Endothelial cell of hepatic sinusoid (primary cell): ENCODE measurements at regions not wholly inside any gene's neighbourhood (a gene's known extent, or its start where the extent isn't known, plus 50 kb on each side); places are given as distances from the start of the nearest gene placed in this dataset.

Source experiments
- in situ Hi-C: cut with HindIII; loops from 2 replicates; pipeline ENCODE4 v1.10.0; 2017; ENCODE audit warnings: low sequenced_read_pairs

DNA sequence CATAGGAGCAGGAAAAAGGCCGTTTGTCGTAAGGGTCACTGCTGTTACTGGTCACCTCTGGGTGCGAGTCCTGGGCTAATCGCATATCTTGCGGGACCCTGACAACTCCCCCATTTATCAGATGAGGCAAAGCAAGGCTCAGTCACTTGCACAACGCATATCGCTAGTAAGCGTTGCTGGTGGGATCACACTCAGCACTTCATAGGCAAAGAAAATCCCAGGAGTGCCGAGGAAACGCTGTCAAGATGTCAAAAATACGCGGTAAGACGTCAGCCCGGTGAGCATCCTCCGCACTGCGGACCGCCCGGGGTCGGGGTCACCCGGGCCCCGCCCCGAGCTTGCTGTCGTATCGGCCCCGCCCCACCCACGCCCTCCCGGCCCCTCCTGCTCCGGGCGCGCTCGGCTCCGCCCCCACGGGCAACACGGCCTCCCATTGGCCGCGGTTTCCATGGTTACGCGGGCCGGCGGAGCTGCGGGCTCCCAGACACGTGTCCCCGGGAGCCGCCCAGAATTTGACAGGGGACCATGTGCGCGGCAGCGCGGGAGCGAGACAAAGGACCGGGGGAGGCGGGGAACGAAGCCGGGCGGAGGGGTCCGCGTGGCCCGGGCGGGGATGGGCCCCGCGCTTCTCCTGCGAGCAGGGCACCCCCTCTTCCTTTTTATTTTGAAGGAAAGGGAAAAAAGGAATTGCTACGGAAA is 80.2 kb upstream of the IER5L start:
- in situ Hi-C loops, result no loop called here

DNA sequence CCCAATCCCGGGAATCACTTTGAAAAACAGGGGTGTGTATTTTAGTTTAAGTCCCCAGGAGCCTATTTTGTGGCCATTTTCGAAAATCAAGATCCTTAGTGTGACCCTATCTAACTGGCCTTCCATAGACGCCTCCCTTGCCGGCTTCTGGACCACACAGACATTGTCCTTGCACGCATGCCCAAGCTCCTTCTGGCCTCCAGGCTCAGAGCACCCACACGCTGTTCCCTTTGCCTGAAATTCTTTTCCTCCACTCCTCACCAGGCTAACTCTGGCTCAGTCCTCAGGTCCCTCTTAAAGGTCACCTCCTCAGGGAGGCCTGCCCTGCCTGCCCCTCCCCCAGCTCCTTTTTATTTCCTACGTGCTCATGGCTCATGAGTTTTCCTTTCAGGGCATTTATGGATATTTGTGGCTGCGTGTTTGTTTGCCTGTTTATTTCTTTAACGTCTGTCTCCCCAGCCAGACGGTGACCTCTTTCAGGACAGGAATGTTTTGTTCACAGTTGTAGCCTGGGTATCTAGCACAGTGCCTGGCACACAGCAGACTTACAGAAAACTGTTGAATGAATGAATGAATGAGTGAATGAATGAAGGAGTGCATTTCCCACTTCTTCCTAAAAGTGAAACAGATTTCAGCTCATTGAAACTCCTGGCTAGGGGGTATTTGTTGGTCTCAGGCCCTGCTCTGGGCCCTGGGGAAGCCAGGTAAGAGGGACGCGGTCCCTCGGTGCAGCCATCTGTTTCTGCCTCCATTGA is 79.1 kb upstream of the IER5L start:
- in situ Hi-C loops, result no loop called here

DNA sequence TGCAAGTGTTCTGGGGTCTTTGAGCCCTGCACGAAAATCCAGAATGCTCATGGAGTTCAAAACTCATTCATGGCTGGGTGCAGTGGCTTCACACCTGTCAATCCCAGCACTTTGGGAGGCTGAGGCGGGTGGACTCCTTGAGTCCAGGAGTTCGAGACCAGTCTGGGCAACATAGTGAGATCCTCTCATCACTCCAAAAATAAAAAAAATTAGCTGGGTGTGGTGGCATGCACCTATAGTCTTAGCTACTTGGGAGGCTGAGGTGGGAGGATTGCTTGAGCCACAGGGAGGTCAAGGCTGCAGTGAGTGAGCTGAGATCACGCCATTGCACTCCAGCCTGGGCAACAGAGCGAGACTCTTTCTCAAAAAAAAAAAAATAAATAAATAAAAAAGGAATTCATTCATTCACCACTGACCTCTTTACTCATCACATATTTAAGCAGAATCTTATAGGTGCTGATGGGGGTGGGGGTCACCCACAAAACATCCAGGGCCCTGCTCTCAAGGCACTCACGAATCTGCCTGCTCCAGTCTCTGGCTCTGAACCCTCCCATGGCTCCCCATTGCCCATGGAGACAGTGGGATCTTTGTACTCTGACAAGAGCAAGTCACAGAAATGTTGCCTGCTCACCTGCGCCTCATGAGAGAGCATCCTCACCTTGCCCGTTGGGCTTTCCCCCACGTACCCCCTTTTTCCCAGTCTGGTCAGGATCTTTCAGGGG is 76.7 kb upstream of the IER5L start:
- in situ Hi-C loops, result no loop called here

DNA sequence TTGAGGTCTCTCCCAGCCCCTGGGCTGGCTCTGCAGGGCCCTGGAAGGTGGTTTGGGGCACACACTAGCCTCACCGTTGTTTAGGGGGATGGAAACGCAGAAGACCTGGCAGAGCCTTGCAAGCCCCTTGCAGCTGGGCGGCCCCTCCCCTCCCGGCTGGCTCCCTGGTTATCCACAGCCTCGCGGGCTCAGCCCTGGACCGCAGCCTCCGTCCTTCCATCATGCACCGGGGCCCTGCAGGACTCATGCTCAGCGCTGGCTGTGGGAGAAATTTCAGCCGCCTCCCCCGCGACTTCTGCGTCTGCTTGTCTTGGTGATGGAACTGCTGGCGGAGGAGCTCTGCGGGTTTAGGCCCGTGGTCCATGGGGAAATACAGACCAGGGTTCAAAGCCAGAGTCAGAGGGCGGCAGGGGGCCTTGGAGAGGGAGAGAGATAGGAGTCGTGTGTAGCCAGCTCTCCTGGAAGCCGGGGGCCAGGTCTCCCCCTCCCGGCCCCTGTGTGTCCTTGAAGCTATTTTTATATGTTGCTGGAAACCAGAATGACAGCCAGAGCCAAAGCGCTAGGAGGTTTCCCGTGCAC is 75.8 kb upstream of the IER5L start:
- in situ Hi-C loops, result no loop called here

DNA sequence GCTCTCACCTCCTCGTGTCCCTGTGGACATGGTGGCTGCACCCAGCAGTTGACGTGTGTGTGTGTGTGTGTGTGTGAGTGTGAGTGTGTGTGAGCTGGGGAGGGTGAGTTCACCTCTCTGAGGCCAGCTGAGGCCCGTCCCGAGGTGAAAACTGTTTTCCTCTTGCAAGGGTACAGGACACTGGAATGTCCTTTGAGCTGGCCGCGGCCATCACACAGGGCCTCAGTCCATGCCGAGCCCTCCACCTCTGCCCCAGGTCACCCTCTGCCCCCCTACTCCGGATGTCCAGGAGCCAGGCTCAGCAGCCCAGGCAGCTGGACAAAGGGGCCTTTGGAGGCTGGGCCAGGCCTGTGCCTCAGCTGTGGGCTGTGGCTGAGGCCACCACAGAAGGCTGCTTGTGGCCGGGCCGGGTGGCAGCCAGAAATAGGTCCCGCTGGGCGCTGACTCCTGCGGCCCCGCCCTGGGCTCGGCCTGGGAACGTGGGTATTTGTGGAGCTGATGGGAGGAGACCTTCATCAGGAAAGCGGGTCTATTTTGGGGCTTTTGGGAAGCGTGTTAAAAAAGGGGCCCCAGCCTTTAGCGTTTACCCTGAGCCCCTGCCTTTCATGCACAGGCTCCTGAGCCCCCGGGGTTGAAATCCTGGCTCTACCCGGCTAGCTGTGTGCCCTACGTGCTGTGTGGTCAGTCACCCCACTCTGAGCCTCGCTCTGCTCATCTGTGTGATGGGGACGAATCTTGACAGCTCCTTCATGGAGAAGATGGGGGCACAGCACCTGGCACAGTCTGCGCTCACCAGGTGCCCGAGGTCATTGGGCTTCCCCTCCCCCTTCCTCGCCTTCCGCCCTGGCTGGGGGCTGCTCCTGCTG is 75.1 kb upstream of the IER5L start:
- in situ Hi-C loops, result no loop called here

DNA sequence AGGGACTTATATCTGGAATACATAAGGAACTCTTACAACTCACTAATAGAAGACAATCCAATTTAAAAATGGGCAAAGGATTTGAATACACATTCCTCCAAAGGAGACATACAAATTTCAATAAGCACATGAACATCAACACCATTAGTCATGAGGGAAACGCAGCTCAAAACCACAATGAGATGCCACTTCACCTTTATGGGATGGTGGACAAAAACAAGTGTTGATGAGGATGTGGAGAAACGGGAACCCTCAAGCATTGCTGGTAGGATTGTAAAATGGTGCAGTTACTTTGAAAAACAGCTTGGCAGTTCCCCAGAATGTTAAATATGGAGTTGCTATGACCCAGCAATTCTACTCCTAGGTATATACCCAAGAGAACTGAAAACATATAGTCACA is 72.7 kb upstream of the IER5L start:
- in situ Hi-C loops, result no loop called here

DNA sequence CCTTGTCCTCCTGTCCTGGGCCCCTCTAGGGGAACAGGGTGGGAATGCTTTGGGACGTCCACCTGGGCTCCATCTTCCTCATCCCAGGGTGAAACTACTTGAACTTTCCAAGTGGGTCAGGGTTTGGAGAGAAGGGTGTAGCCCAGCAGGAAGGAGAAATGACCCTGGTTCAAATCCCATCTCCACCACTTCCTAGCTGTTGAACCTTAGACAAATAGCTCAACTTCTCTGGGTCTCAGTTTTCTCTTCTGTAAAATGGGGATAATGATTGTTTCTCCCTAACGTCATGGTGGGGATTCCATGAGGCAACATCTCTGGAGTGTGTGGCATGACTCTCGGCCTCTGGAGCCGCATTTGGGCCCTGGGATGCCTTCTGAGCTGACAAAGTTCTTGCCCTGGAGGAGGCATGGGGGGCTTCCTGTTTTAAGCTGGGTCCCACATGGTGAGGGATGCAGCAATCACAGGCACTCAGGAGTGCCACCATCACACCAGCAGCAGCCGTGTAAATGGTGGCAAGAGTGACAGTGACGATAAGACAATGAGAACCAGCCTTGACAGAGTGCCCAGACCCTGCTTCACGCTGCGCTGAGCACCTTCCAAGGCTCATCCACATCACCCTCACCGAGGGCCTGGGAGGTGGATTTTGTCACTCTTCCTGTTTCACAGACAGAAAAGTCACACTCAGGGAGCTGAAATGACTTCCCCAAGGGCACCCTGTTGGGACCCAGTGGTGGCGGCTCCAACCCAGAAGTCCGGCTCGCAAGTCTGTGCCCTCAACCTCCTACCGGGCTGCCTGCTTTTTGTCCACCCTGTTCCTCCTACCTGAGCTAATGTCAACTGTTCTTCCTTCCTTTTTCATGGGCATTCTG is 69.5 kb upstream of the IER5L start:
- in situ Hi-C loops, result no loop called here

DNA sequence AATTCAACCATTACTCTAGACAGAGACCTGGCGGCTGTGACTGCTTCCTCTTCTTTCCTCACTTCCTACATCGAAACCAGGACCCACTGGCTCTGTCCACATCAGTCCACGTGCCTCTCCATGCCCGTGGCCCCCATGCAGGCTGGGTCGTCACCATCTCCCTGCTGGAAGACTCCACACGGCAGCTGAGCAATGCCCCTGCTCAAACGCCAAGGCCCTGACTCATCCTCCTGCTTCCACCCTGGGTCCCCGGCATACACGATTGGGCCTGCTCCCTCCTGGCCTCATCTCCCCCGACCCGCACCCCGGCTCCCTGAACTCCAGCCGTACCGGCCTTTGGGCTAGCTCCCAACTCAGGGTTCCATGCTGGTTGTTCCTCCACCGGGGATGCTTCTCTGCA is 67.2 kb upstream of the IER5L start:
- in situ Hi-C loops, result no loop called here

DNA sequence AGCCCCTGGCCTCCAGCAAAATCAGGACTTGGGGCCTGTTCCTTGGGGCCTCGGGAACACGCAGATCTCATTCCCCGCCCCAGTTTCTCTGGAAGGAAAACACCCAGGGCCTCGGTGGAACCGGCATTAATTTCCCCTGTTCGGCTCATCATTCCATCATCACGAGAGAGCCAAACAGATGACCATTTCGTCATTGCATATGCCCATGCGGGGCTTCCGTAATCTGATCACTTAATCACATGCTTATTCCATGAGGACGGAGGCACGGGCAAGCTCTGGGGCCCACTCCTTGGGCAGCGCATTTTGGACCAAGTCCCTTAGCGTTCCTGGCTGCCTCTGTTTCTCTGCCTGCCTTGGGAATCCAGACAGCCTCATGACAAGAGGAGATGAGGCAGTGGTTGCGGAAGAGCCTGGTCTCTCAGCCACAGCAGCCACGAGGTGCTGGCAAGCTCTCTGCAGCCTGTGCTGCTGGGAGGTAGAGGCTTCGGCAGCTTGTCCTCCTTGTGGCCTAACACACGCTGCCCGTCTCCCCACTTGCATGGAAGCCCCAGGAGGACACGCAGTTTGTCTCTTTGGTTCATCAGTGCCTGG is 65.0 kb upstream of the IER5L start:
- in situ Hi-C loops, result no loop called here

DNA sequence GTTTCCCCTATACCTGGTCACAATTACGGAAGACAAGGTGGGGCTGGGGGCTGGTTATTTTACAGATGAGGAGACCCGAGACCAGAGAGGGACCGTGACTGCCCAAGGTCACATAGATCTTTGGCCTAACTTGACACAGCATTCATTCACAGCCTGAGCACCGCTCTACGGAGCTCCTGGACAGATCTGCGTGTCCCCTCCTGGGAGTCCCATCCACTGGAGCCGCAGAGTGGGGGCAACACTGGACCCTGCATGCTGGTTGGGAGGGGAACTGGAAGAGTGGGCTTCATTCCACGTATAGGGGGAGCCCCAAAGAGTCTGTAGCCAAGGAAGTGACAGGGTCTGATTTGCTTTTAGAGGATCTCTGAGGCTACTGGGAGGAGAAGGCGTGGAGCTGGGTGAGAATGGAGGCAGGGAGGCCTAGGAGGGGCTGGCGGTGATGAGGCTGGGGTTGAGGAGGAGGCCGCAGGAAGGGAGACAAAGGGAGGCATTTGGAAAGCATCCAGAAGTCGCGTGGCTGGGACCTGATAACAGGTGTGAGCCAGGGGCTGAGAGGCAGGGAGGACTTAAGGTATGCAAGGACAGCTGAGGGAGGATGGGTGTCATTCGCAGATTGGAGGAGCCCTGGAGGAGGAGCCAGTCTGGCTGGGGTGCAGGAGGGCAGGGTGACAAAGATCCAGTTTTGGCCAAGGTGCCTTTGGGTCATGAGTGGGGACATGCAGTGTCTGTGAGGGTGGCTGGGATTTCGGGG is 64.3 kb upstream of the IER5L start:
- in situ Hi-C loops, result no loop called here

DNA sequence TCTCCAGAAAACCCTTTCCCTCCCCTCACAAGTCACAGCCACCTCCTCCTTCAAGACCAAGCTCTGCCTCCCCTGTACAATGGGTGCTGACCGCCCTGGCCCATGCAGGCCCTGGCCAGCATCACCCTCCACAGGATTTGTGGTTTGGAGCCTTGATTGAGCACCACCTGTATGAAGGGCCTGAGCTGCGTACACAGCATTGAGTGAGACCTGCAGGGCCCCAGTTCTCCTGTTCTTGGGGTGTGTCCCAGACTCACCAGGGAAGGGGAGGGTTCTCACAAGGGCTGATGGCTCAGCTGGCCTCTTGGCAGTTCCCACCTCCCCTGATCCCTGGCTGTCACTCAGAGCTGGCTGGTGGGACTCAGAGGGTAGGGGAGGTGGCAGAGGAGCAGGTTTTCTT is 63.7 kb upstream of the IER5L start:
- in situ Hi-C loops, result no loop called here

DNA sequence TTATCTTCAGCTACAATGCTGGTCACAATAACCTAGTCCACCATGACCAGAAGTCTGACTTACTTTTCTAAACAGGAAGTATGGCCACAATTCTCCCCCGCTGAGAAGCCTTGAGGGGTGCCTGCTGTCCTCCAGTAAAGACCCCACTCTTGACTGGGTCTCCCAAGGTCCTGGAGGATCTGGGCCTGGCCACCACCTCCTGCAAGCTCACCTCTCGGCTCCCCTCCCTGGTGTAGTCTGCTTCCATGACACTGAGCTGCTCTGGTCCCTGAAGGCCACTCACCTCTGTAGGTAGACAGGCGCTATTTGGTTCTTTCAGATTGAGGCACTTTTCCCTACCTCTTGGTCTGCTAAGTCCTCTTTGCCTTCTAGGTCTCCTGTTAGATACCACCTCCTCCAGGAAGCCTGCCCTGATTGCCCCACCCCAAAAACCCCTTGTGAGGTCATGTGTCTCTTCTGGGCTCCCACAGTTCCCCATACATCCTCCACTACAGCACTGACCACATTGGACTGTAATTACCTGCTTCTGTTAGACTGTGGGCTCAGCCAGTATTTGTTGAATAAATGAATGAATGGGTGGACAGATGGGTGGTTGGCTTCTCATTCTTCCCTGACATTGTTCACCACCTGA is 62.6 kb upstream of the IER5L start:
- in situ Hi-C loops, result no loop called here

DNA sequence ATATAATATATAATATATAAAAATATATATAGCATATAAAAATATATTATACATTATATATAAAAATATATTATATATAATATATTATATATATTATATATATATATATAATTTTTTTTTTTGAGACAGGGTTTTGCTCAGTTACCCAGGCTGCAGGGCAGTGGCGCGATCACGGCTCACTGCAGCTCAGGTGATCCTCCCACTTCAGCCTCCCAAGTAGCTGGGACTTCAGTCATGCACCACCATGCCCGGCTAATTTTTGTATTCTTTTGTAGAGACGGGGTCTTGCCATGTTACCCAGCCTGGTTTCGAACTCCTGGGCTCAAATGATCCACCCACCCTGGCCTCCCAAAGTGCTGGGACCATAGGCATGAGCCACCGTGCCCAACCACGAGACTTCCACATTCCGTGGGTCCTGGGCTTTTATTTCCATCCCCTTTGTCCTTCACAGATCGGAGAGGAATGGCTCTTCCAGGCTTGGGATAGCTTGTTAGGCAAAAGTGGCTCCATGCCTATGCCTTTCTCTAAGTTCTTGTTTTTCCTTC is 62.0 kb upstream of the IER5L start:
- in situ Hi-C loops, result loop anchor here (5.0 kb wide), 1 partner anchor 68 kb away; no protein-coding TSS in a partner anchor

DNA sequence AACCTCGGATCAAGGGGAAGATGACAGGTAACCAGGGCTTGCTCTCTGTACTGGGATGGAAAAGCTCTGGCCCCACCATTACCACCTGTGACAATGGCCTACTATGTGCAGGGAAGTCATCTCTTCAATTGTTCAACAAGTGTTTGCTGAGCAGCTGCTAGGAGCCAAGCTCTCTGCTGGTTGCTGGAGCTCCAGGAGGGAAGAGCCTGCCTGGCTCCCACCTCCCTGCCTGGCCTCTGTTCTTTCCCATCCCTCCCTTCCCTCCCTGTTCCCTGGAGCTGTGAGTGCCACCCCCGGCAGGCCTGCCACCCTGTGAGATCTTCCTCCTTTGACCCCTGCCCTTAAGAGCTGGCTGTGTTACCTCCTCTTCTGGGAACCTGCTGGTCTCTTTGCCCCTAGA is 59.7 kb upstream of the IER5L start:
- in situ Hi-C loops, result loop anchor here (5.0 kb wide), 1 partner anchor 66 kb away; no protein-coding TSS in a partner anchor

DNA sequence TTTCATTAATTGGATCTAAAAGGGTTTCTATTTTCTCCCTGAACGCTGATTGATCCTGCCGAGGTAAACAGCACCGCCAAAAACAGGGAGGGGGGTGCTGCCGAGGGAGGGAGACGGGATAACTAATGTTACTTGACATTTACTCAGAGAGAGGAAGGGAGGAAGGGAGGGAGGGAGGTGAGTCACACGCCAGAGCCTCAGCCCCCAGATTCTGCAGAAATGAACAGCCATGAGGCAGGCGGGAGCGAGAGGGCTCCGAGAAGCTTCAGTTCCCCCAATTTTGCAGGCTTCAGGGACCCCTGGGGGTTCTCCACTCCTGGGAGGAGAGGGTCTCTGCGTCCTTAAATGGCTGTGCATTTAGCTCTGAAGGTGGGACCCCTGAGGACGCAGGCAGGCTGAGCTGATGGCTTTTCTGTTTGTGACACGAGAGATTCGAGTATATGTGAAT is 59.1 kb upstream of the IER5L start:
- in situ Hi-C loops, result loop anchor here (5.0 kb wide), 1 partner anchor 65 kb away; no protein-coding TSS in a partner anchor

DNA sequence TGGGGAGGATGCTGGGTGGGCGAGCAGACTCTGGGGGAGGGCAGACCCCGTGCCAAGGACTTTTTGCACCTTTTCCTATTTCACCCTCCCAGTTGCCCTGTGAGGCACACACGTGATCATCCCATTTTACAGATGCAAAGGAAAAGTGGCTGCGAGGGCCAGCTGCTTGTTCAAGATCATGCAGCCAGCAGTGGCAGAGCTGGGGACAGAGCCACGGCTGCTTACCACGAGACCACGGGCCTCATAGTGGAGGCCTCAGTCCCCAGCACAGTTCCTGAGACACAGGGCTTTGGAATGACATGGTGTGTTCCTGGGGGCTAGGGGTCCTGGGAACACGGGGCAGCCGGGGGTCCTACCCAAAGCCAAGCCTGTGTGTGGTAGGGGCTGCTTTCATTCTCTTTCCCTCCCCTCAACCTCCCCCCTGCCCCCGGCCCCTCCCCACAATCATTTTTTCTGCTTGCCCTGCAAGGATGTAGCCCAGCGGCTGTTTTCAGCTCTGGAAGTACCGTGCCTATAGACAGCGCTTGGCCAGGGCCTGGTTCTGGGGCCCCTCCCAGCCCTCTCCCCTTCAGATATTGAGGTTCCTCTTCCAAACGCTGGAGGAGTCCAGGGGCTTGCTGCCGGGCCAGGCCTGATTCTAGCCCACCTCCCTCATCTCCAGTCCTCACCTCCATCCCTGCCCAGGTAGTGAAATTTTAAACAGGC is 58.5 kb upstream of the IER5L start:
- in situ Hi-C loops, result loop anchor here (5.0 kb wide), 1 partner anchor 64 kb away; no protein-coding TSS in a partner anchor

DNA sequence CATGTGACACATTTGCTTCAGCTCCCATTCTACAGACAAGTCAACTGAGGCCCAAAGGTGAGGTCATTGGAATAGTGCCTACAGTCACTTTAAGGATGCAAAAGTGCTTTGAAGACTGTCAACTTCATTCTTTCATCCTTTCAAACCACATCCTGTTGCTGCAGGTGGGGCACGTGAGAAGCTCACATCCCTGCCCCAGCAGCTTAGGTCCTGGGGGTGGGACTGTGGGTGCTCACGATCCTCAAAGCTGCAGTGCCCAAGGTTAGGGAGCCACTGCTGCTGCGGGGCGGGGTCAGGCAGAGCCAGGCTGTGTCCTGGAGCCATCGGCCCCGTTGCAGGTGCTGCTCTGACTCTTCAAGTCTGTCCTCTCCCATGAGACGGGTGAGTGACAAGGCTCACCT is 57.9 kb upstream of the IER5L start:
- in situ Hi-C loops, result loop anchor here (5.0 kb wide), 1 partner anchor 64 kb away; no protein-coding TSS in a partner anchor
